HT-29 (cell line): ENCODE measurements at regions not wholly inside any gene's neighbourhood (a gene's known extent, or its start where the extent isn't known, plus 50 kb on each side); places are given as distances from the start of the nearest gene placed in this dataset.
"Not testable (repeated sequence)": the region's sequence is repeated elsewhere in the genome, so short reads cannot be mapped to it uniquely, and the experiment has no call there.

Source experiments
- DNase-seq: peaks from one replicate; pipeline ENCODE4 v3.0.0-alpha.2; 2015; ENCODE audit warnings: low spot score

GRCh38 chr13:91054902-91055301 lies 292.6 kb upstream of the MIR17HG start:
- no peak for DNase-seq

- DNase-seq = no peak
Measured at GRCh38 chr13:91056746-91057145, 290.7 kb upstream of the MIR17HG start.

DNA sequence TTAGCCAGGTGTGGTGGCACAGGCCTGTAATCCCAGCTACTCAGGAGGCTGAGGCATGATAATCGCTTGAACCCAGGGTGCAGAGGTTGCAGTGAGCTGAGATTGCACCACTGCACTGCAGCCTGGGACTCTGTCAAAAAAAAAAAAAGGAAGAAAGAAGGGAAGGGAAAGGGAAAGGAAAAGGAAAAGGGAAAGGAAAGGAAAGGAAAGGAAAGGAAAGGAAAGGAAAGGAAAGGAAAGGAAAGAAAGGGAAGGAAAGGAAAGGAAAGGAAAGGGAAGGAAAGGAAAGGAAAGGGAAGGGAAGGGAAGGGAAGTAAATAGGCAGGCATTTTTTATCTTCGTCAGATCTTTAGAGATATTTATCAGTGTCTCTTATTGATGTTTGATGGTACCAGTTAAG lies 290.0 kb upstream of the MIR17HG start:
- not testable (repeated sequence) for DNase-seq

DNA sequence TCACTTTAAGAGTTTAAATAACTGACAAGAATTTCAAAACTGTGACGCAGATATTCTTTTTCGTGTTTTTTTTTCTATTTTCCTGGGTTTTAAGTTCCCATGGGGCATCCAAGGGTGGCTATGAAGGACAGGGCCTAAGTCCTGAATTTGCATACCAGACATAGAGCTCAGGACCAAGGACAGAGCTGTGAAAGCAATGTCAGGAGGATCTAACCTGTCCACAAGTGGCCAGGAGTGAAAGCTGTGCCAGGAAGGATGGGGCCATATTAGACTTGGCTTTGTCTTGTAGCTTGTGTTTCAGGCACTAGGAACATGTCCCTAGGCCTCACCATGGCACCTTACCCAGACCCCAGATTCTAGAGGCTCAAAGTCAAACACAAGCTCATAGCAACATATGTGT lies 289.4 kb upstream of the MIR17HG start:
- DNase-seq = peak; percentile 36

- no peak for DNase-seq
Measured at GRCh38 chr13:91058919-91059318, 288.6 kb upstream of the MIR17HG start.

- no peak for DNase-seq
Measured at GRCh38 chr13:91066745-91067144, 280.7 kb upstream of the MIR17HG start.

- peak; percentile 30 for DNase-seq
Measured at GRCh38 chr13:91072486-91072885, 275.0 kb upstream of the MIR17HG start.

GRCh38 chr13:91074091-91074490 lies 273.4 kb upstream of the MIR17HG start:
- no peak for DNase-seq

- DNase-seq = no peak
Measured at GRCh38 chr13:91076830-91077229, 270.7 kb upstream of the MIR17HG start.

- peak; percentile 53 for DNase-seq
Measured at GRCh38 chr13:91078093-91078679, 269.3 kb upstream of the MIR17HG start.

DNA sequence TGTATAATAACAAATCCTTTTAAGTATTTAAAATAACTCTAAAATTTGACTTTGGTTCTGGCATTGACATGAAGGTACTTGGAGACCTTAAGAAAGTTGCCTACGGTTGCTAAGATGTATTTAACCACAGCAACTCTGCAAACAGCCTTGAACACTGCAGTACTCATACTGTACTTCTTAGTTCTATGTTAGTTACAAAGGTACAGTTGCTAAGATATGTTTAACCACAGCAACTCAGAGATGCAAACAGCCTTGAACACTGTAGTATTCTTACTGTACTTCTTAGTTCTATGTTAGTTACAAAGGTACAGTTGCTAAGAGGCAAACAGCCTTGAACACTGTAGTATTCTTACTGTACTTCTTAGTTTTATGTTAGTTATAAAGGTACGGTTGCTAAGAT lies 268.3 kb upstream of the MIR17HG start:
- DNase-seq = no peak

DNA sequence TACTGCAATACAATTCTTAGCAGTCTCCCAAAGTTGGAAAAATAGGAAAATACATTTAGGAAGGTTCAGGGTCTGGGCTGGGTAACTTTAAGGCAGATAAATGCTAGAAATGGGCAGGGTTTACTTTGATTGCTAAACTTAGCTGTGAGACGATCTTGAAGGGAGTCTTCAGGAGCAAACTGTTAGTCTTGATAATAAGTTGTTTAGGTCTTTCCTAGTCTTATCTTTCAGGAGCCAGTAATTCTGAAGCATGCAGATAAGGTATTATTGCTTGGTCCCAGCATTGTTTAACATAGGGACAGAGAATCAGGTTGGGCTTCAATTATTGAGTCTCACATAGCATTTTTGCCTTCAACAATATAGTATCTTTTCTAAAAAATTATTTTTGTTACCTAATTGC lies 262.4 kb upstream of the MIR17HG start:
- DNase-seq = no peak

DNA sequence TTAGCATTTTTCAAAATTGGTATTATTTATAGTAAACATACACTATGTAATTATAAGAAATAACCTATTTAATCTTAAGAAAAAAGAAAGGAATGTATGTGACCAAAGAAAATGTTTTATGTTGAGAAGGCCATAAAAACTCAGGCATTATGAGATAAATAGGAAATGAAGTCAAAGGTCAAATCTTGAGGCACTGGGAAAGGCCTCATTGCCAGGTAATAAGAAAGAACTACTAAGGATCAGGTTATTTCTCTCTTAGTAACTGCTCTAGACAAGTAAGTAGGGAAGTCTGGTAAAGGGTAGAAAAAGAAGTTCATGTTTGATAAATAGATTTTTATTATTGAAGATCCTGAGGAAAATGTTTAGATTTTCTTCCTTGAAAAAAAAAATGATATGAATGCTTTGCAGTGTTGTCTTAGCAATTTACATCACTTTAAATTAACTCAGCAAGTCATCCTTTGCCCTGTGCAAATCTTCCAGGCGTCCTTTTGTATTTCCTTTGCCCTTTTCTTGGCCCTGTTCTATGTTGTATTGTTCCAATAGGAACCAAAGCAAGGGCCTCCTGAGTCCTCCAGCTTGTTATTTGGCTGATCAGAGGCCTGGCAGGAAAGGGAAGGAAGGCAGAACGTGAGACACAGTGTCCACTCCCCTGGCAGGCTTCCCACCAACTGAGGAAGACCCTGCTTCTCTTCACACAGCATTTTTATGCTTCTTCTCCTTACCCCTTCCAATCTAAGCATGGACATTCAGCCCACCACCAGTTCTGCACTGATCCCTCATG lies 260.4 kb upstream of the MIR17HG start:
- no peak for DNase-seq

DNA sequence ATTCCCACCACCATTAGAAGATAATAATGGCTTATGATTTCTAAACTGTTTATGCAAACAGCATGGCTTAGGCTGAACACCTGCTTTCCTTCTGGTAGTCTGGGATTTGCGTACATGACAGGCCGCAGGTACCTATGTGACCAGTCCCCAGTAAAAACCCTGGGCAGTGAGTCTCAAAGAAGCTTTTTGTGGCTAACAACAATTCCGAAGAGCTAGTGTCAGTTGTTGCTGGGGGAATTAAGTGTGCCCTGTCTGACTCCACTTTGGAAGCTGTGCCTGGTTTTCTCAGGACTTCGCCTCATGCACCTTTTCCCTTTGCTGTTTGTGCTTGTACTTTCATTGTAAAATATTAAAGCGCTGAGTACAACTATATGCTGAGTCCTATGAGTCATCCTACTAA lies 250.2 kb upstream of the MIR17HG start:
- no peak for DNase-seq

- no peak for DNase-seq
Measured at GRCh38 chr13:91099877-91100276, 247.6 kb upstream of the MIR17HG start.

DNA sequence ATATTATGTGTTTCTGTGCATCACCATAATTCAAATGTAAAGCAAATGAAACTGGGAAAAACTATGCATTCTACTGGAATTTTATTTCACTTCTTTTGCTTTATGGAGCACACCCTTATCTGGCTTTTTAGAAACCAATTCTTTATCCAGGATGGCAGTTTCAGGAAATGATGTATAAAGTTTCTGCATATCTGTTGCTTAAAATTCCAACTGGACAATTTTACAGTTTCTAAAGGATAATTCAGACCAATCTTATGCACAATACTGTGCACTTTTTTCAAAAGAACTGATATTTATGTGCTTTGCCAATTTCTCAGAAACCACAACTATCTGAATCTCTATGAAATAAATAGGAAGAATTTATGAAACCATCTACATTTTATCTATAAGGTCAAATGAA lies 246.5 kb upstream of the MIR17HG start:
- DNase-seq = no peak

DNA sequence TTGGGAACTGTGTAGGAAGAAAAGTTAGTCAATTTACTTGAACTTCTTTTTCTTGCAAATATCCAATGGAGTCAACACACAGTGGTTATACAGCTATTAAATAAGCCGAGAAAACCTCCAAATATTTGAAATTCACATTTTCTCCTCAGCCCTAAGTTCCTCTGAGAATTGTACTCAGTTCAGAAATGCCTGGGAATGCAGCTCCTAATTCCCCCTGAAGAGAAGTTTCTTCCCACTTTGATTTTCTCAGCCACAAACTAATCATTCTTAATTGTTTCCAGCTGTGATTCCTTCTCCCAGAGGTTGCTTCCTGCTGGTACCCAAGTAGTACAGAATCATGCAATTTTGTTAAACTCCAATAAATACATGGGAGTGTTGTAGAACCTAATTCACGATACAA lies 246.1 kb upstream of the MIR17HG start:
- DNase-seq = no peak

GRCh38 chr13:91105270-91105669 lies 242.2 kb upstream of the MIR17HG start:
- no peak for DNase-seq

DNA sequence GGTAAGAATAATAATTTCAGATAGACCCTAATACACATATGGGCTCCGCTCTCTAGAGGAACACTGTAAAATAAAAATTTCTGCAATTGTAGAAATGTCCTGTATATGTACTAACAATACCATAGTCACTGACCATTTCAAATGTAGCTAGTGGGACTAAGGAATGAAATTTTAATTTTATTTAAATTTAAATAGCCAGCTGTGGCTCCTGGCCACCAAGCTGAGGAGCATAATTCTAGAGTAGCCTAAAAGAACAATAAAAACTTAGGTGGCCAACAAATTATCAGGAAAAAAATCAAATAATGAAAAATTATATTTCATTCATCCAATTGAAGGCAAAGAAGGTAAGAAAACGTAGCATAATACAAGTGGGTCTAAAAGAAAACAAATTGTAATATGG lies 240.9 kb upstream of the MIR17HG start:
- DNase-seq = no peak

- no peak for DNase-seq
Measured at GRCh38 chr13:91108315-91108714, 239.2 kb upstream of the MIR17HG start.

- no peak for DNase-seq
Measured at GRCh38 chr13:91111476-91112200, 235.8 kb upstream of the MIR17HG start.

DNA sequence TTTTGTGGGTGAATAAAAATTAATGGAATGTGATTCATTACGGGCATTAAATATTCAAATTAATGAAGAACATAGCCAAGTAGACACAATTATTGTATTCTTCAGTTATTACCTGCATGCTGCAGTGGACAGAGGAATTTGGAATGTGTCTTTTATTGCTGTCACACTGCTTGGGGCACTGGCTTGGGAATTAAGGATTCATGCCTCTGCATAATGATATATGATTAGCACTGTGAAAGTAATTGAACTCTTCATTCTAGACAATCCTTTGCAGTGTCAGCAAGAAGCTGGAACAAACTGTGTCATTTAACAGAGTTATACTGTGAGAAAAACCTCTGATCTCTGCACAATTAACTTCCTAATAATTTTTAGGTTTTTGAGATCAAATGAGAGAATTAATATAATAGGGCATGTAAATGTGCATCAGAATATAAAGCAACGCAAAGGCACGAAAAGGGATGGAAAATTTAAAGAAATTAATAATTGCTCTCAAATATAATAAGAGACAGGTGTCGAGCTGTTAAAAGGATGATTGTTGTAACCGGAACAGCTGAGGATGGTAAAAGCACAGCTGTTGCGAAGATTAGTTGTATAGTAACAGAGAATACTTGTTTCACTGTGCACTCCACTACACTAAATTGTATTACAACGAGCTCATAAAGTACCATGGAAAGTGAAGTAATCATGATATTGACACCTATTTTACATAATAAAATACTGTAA lies 235.1 kb upstream of the MIR17HG start:
- DNase-seq = no peak
